ENCODE measurements at regions not wholly inside any gene's neighbourhood (a gene's known extent, or its start where the extent isn't known, plus 50 kb on each side); places are given as distances from the start of the nearest gene placed in this dataset.

DNA sequence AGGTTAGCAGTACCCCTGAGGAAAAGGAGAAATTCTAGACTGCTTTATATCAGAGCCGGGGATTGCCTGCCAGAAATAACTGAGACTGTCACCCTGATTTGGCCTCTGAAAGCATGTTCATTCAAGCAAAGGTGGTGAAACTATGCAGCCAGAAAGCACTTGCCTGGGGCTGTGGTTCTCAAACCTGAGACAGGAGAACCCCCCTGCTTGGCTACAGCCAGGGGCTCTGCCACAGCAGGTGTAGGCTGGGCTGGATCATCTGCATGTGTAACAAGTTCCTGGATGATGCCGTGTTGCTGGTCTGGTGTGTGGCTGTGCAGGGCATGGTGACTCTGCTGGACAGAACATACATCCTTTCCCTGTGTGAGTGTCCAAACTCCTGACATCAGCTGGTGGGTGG, 157.8 kb downstream of the NXNL2 start (continued):
- TF ChIP-seq ZNF211 (tag by site-specific recombination; IDR thresholded peaks at IDR 0.05; ENCODE audit: low read depth) (no peak), HIC1 (tag by site-specific recombination; IDR thresholded peaks at IDR 0.05) (no peak), ZNF571 (tag by site-specific recombination; IDR thresholded peaks at IDR 0.05) (no peak), ZNF777 (tag by site-specific recombination; IDR thresholded peaks at IDR 0.05; ENCODE audit: borderline replicate concordance) (no peak)

DNA sequence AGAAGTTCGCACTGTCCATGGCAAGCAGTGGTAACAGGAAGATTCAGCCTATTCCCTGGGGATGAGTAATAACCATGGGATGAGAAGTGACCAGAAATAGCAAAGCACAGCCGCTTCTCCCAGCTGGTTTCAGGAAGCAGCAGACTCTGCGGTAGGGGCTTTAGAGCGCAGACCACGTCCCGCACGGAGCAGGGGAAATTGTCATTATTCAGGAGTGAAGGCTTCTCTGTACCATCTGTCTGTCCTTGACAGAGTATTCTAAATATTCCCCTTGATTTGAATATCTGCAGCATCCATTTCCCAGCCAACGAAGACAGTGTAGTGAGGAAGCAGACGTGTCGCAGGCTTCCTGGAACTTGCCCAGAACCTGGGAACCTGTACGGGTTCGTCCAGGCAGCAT, 159.6 kb downstream of the NXNL2 start:
- TF ChIP-seq ZNF341 (tag by site-specific recombination; IDR thresholded peaks at IDR 0.05; ENCODE audit: low read depth) = no peak
- H3K9me3 ChIP-seq (ENCODE audit: control insufficient read depth, insufficient read depth, low read depth, low read length) = no peaks in the 10 kb centered on the region
- H3K27ac ChIP-seq (ENCODE audit: extremely low read depth, low read depth, low read length) = no peak overlapping the region
- H3K4me3 ChIP-seq (ENCODE audit: low read depth, low read length) = no peak overlapping the region
- no peaks in the 10 kb centered on the region for H3K4me1 ChIP-seq (ENCODE audit: control insufficient read depth, insufficient read depth, low read length)
- CTCF ChIA-PET = no interaction called here
- POLR2A ChIA-PET = no interaction called here
- H3K36me3 ChIP-seq (ENCODE audit: control insufficient read depth in 2 of 2, insufficient read depth in 1 of 2, low read length in 2 of 2) = no peaks in the 10 kb centered on the region

- Histone ChIP-seq H3K4me1 (ENCODE audit: control insufficient read depth, insufficient read depth, low read length) (no peaks in the 10 kb centered on the region), H3K27ac (ENCODE audit: extremely low read depth, low read depth, low read length) (no peak overlapping the region), H3K36me3 (ENCODE audit: control insufficient read depth in 2 of 2, insufficient read depth in 1 of 2, low read length in 2 of 2) (no peaks in the 10 kb centered on the region), H3K4me3 (ENCODE audit: low read depth, low read length) (no peak overlapping the region), H3K9me3 (ENCODE audit: control insufficient read depth, insufficient read depth, low read depth, low read length) (no peaks in the 10 kb centered on the region)
- TF ChIP-seq MEIS1 (CRISPR knock-in tag; IDR thresholded peaks at IDR 0.05; ENCODE audit: borderline replicate concordance) (no peak), ZNF629 (tag by site-specific recombination; IDR thresholded peaks at IDR 0.05) (no peak), ZNF350 (tag by site-specific recombination; IDR thresholded peaks at IDR 0.05) (no peak), HOXA7 (CRISPR knock-in tag; IDR thresholded peaks at IDR 0.05; ENCODE audit: borderline replicate concordance) (no peak), ZBTB48 (tag by site-specific recombination; IDR thresholded peaks at IDR 0.05) (no peak), ZNF677 (tag by site-specific recombination; IDR thresholded peaks at IDR 0.05) (no peak), ZNF792 (tag by site-specific recombination; IDR thresholded peaks at IDR 0.05) (no peak), ZNF830 (tag by site-specific recombination; IDR thresholded peaks at IDR 0.05; ENCODE audit: low read depth) (no peak), ZSCAN5A (tag by site-specific recombination; IDR thresholded peaks at IDR 0.05) (no peak), ZNF544 (tag by site-specific recombination; IDR thresholded peaks at IDR 0.05) (no peak), ZNF645 (tag by site-specific recombination; IDR thresholded peaks at IDR 0.05) (no peak), ZNF48 (tag by site-specific recombination; IDR thresholded peaks at IDR 0.05) (no peak), HOXC10 (CRISPR knock-in tag; IDR thresholded peaks at IDR 0.05) (no peak)
- TF ChIP-seq, protein P1, sequence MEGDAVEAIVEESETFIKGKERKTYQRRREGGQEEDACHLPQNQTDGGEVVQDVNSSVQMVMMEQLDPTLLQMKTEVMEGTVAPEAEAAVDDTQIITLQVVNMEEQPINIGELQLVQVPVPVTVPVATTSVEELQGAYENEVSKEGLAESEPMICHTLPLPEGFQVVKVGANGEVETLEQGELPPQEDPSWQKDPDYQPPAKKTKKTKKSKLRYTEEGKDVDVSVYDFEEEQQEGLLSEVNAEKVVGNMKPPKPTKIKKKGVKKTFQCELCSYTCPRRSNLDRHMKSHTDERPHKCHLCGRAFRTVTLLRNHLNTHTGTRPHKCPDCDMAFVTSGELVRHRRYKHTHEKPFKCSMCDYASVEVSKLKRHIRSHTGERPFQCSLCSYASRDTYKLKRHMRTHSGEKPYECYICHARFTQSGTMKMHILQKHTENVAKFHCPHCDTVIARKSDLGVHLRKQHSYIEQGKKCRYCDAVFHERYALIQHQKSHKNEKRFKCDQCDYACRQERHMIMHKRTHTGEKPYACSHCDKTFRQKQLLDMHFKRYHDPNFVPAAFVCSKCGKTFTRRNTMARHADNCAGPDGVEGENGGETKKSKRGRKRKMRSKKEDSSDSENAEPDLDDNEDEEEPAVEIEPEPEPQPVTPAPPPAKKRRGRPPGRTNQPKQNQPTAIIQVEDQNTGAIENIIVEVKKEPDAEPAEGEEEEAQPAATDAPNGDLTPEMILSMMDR (tag by site-specific recombination; IDR thresholded peaks at IDR 0.05) = no peak
- TF ChIP-seq, protein P2, sequence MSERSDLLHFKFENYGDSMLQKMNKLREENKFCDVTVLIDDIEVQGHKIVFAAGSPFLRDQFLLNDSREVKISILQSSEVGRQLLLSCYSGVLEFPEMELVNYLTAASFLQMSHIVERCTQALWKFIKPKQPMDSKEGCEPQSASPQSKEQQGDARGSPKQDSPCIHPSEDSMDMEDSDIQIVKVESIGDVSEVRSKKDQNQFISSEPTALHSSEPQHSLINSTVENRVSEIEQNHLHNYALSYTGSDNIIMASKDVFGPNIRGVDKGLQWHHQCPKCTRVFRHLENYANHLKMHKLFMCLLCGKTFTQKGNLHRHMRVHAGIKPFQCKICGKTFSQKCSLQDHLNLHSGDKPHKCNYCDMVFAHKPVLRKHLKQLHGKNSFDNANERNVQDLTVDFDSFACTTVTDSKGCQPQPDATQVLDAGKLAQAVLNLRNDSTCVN (tag by site-specific recombination; optimal IDR thresholded peaks at IDR 0.05) = no peak
- TF ChIP-seq, protein P3, sequence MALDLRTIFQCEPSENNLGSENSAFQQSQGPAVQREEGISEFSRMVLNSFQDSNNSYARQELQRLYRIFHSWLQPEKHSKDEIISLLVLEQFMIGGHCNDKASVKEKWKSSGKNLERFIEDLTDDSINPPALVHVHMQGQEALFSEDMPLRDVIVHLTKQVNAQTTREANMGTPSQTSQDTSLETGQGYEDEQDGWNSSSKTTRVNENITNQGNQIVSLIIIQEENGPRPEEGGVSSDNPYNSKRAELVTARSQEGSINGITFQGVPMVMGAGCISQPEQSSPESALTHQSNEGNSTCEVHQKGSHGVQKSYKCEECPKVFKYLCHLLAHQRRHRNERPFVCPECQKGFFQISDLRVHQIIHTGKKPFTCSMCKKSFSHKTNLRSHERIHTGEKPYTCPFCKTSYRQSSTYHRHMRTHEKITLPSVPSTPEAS (tag by site-specific recombination; IDR thresholded peaks at IDR 0.05) = no peak
- POLR2A ChIA-PET = no interaction called here
- CTCF ChIA-PET = no interaction called here
Measured at GRCh38 chr9:88696501-88696900, 161.5 kb downstream of the NXNL2 start.
